Fibroblast of pulmonary artery (primary cell): ENCODE measurements at regions not wholly inside any gene's neighbourhood (a gene's known extent, or its start where the extent isn't known, plus 50 kb on each side); places are given as distances from the start of the nearest gene placed in this dataset.

ENCODE experiments used
- DNase-seq: peaks from one replicate; pipeline ENCODE4 v3.0.0-alpha.2; 2010; ENCODE audit warnings: low read depth
- H3K4me3 ChIP-seq: replicated peaks from 2 replicates; pipeline ENCODE4 v1.5.1; 2011; ENCODE audit warnings: low read depth, mild to moderate bottlenecking, control low read depth, low read length, moderate library complexity
- CTCF ChIP-seq: IDR thresholded peaks from 2 replicates; pipeline ENCODE4 v1.5.1; 2011; ENCODE audit warnings: mild to moderate bottlenecking, control low read depth, low read length, inconsistent platforms; ENCODE audit errors: missing control alignments

GRCh38 chr10:4692206-4692605 lies 133.8 kb upstream of the AKR1E2 start:
- H3K4me3 ChIP-seq: no peak overlapping the region
- no peak for TF ChIP-seq CTCF
- DNase-seq: no peak

GRCh38 chr10:4691776-4692175 lies 134.2 kb upstream of the AKR1E2 start:
- DNase-seq: peak; percentile 60
- H3K4me3 ChIP-seq: no peak overlapping the region
- no peak for TF ChIP-seq CTCF

- no peak for TF ChIP-seq CTCF
- H3K4me3 ChIP-seq: no peak overlapping the region
- no peak for DNase-seq
Observed at GRCh38 chr10:4691301-4691700, 134.7 kb upstream of the AKR1E2 start.

- H3K4me3 ChIP-seq: no peak overlapping the region
- no peak for TF ChIP-seq CTCF
Observed at GRCh38 chr10:4688601-4689000, 137.4 kb upstream of the AKR1E2 start.

GRCh38 chr10:4688168-4688567 lies 137.8 kb upstream of the AKR1E2 start:
- TF ChIP-seq CTCF: no peak
- DNase-seq: no peak
- H3K4me3 ChIP-seq: no peak overlapping the region

More at GRCh38 chr10:4688601-4689000, 137.4 kb upstream of the AKR1E2 start:
- no peak for DNase-seq

GRCh38 chr10:4687397-4687796 lies 138.6 kb upstream of the AKR1E2 start:
- TF ChIP-seq CTCF: no peak
- H3K4me3 ChIP-seq: no peak overlapping the region
- DNase-seq: no peak

- peak; percentile 87 for DNase-seq
- no peak for TF ChIP-seq CTCF
- no peak overlapping the region for H3K4me3 ChIP-seq
Observed at GRCh38 chr10:4686644-4686996, 139.4 kb upstream of the AKR1E2 start.
